ENCODE measurements at regions not wholly inside any gene's neighbourhood (a gene's known extent, or its start where the extent isn't known, plus 50 kb on each side); places are given as distances from the start of the nearest gene placed in this dataset.

- no peaks in the 10 kb centered on the region for H3K27me3 ChIP-seq (ENCODE audit: control insufficient read depth, insufficient read depth, low read length)
- no peak overlapping the region for H3K4me2 ChIP-seq (ENCODE audit: low read length)
- H3K4me1 ChIP-seq: no peaks in the 10 kb centered on the region
- no peaks in the 10 kb centered on the region for H3K36me3 ChIP-seq (ENCODE audit: control insufficient read depth, insufficient read depth, low read length)
- no peak overlapping the region for H3K4me3 ChIP-seq (ENCODE audit: low read depth, low read length)
- no peak overlapping the region for H3K9ac ChIP-seq
- no peak overlapping the region for H3K27ac ChIP-seq
- H3K79me2 ChIP-seq: no peaks in the 10 kb centered on the region
- no peaks in the 10 kb centered on the region for H3K9me3 ChIP-seq (ENCODE audit: control insufficient read depth, low read length)
- TF ChIP-seq CTCF (IDR thresholded peaks at IDR 0.05): no peak
- no peak overlapping the region for H2AFZ ChIP-seq
Observed at GRCh38 chr4:55186700-55187099, 61.3 kb upstream of the KDR start.

DNA sequence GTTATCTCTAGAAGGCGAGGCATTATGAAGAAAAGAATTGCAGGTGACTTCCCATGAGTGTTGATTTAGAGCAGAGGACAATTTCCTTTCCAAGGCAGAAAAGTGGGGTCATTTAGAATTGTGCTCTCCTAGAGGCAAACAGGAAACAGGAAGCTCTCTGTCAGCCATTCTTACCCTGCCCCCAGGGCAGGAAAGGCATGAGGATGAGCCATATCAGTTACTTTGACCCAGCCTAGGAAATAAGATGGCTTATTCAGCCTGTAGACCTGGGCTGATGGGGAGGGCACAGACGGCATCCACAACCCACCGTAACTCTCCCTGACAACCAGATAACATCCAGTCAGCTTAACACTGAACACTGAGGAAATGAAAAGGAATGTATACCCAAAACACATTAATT is 88.8 kb upstream of the KDR start:
- Histone ChIP-seq H3K9ac (no peak overlapping the region), H3K4me1 (no peaks in the 10 kb centered on the region), H3K4me3 (ENCODE audit: low read depth, low read length) (no peak overlapping the region), H2AFZ (no peak overlapping the region), H3K4me2 (ENCODE audit: low read length) (no peak overlapping the region), H3K27me3 (ENCODE audit: control insufficient read depth, insufficient read depth, low read length) (no peaks in the 10 kb centered on the region), H3K36me3 (ENCODE audit: control insufficient read depth, insufficient read depth, low read length) (no peaks in the 10 kb centered on the region), H3K9me3 (ENCODE audit: control insufficient read depth, low read length) (no peaks in the 10 kb centered on the region), H3K79me2 (no peaks in the 10 kb centered on the region), H3K27ac (no peak overlapping the region)
- TF ChIP-seq CTCF (IDR thresholded peaks at IDR 0.05): no peak

DNA sequence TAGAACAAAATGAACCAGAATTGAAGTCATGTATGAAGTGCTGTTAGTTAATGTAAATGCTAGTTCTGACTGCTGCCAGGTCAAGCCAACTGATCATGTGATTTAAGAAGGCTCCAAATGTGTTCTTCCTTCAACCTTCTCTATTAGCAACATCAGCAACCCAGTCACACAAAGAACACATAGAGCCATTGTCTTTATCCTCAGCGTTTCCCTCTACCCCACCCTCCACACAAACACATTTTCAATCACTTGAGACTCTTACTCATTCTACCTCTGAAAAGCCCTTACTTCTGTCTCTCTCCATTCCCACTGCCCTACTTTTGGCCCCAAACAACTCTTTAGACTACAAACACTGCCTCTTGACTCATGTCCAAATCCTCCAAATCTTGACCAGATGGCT is 89.7 kb upstream of the KDR start:
- TF ChIP-seq CTCF (IDR thresholded peaks at IDR 0.05): no peak
- H2AFZ ChIP-seq: no peak overlapping the region
- H3K4me3 ChIP-seq (ENCODE audit: low read depth, low read length): no peak overlapping the region
- H3K9ac ChIP-seq: no peak overlapping the region
- no peak overlapping the region for H3K4me2 ChIP-seq (ENCODE audit: low read length)
- H3K9me3 ChIP-seq (ENCODE audit: control insufficient read depth, low read length): no peaks in the 10 kb centered on the region
- no peaks in the 10 kb centered on the region for H3K79me2 ChIP-seq
- H3K27ac ChIP-seq: no peak overlapping the region
- H3K27me3 ChIP-seq (ENCODE audit: control insufficient read depth, insufficient read depth, low read length): no peaks in the 10 kb centered on the region
- no peaks in the 10 kb centered on the region for H3K4me1 ChIP-seq
- no peaks in the 10 kb centered on the region for H3K36me3 ChIP-seq (ENCODE audit: control insufficient read depth, insufficient read depth, low read length)

DNA sequence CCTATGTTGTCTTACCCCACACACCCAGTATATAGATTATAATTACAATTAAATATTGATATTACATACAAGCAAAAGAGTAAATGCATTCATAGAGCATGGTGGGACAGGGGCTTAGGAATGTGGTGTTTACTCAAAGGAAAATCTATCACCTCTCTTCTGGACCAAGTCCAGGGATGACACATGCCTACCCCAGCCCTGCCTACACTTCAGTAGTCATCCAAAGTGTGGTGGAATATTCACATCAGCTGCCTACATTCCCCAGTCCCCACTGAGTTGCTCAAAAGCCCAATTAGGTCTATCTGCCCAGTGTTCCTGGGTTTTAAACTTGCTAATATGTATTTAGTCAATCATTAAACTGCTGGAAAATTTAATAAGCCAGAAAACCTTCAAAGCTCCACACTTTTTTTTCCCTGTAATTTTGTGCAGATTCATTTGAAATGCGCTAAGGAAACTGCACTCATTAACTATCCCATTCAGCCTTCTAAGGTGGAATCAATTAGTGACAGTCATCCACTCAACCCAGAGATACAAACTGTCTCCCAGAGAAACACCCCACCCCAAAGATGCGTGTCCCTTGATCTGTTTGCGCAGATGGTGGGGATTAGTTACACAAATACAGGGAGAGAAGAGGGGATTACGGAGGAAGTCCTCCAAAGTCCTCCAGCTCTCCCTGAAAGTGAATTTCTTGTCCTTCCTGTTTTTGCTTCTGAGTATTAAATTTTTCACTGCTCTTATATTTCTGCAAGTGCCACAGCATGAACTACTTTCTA is 91.7 kb upstream of the KDR start:
- no peak for TF ChIP-seq CTCF (IDR thresholded peaks at IDR 0.05)
- no peaks in the 10 kb centered on the region for H3K36me3 ChIP-seq (ENCODE audit: control insufficient read depth, insufficient read depth, low read length)
- no peak overlapping the region for H3K4me3 ChIP-seq (ENCODE audit: low read depth, low read length)
- H3K27me3 ChIP-seq (ENCODE audit: control insufficient read depth, insufficient read depth, low read length): no peaks in the 10 kb centered on the region
- H3K79me2 ChIP-seq: no peaks in the 10 kb centered on the region
- no peaks in the 10 kb centered on the region for H3K9me3 ChIP-seq (ENCODE audit: control insufficient read depth, low read length)
- no peak overlapping the region for H2AFZ ChIP-seq
- no peak overlapping the region for H3K9ac ChIP-seq
- H3K4me1 ChIP-seq: no peaks in the 10 kb centered on the region
- no peak overlapping the region for H3K4me2 ChIP-seq (ENCODE audit: low read length)
- no peak overlapping the region for H3K27ac ChIP-seq

DNA sequence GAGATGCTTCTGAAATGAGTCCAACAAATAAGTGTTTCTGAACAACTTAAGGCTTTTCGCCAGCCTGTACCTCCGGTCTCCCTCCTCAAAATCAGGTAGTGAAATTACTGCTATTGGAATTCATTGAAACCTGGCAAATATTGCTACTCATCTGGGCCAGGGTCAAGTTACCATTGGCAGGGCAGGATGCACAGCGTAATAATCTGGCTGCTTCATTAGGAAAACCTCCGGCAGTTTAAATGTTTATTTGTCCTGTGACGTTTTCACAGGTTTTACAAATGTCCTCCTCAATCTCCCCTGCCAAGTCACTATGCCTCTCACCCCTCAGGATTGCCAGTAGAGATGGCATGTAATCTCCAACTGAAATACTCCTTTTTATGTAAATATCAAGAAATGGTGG is 92.6 kb upstream of the KDR start:
- Histone ChIP-seq H2AFZ (no peak overlapping the region), H3K79me2 (no peaks in the 10 kb centered on the region), H3K9ac (no peak overlapping the region), H3K27me3 (ENCODE audit: control insufficient read depth, insufficient read depth, low read length) (no peaks in the 10 kb centered on the region), H3K4me2 (ENCODE audit: low read length) (no peak overlapping the region), H3K36me3 (ENCODE audit: control insufficient read depth, insufficient read depth, low read length) (no peaks in the 10 kb centered on the region), H3K9me3 (ENCODE audit: control insufficient read depth, low read length) (no peaks in the 10 kb centered on the region), H3K4me3 (ENCODE audit: low read depth, low read length) (no peak overlapping the region), H3K4me1 (no peaks in the 10 kb centered on the region), H3K27ac (no peak overlapping the region)
- TF ChIP-seq CTCF (IDR thresholded peaks at IDR 0.05): no peak
